PC-9 (cell line): ENCODE measurements at regions not wholly inside any gene's neighbourhood (a gene's known extent, or its start where the extent isn't known, plus 50 kb on each side); places are given as distances from the start of the nearest gene placed in this dataset.

ENCODE experiments used
- BruUV-seq: library from RNA; stranded (reverse); fragments of 400-500 nt; replicated peaks from 2 replicates; lab custom pipeline; 2021; lab: Mats Ljungman, UMichigan
- CTCF ChIA-PET: fragments of 300-600 bp; sonication (Branson Sonifier 250); formaldehyde crosslinking; loops from one replicate; lab custom pipeline; 2022; ENCODE audit warnings: antibody characterized with exemption; lab: Charles Lee
- POLR2A ChIA-PET: fragments of 300-600 bp; sonication (Branson Sonifier 250); formaldehyde crosslinking; loops from one replicate; lab custom pipeline; 2022; ENCODE audit warnings: antibody characterized with exemption; ENCODE audit not compliant: unreplicated experiment; lab: Charles Lee
- DNase-seq, 2 experiments: peaks; one replicate each; pipeline versions ENCODE4 v3.0.0 to v3.0.0-alpha.2; 2015 to 2022; ENCODE audit warnings: mixed read lengths in 1 of 2
- H2AFZ ChIP-seq: fragments of 200-600 bp; sonication (generic); 2 replicates; pipeline ENCODE4 v1.8.1; 2017; ENCODE audit warnings: antibody characterized with exemption
- H3F3A ChIP-seq: fragments of 200-600 bp; sonication (generic); 2 replicates; pipeline ENCODE4 v1.8.1; 2017; ENCODE audit warnings: antibody characterized with exemption, mild to moderate bottlenecking, low read depth; ENCODE audit not compliant: insufficient read depth
- H3K27ac ChIP-seq: fragments of 200-600 bp; sonication (generic); 2 replicates; pipeline ENCODE4 v1.6.1; 2016; ENCODE audit warnings: mixed run types
- H3K27me3 ChIP-seq: fragments of 200-600 bp; sonication (generic); 2 replicates; pipeline ENCODE4 v1.6.1; 2016; ENCODE audit warnings: low read depth, mixed run types; ENCODE audit not compliant: insufficient read depth
- H3K36me3 ChIP-seq: fragments of 200-600 bp; sonication (generic); 2 replicates; pipeline ENCODE4 v1.6.1; 2016; ENCODE audit warnings: low read depth, mixed run types
- H3K4me1 ChIP-seq: fragments of 200-600 bp; sonication (generic); replicated peaks from 2 replicates; pipeline ENCODE4 v1.6.1; 2016; ENCODE audit warnings: mixed run types; ENCODE audit not compliant: insufficient read depth
- H3K4me2 ChIP-seq: fragments of 200-600 bp; sonication (generic); 2 replicates; pipeline ENCODE4 v1.6.1; 2017; ENCODE audit warnings: mixed run types
- H3K4me3 ChIP-seq: fragments of 200-600 bp; sonication (generic); 2 replicates; pipeline ENCODE4 v1.6.1; 2016; ENCODE audit warnings: mixed run types
- H3K79me2 ChIP-seq: fragments of 200-600 bp; sonication (generic); 2 replicates; pipeline ENCODE4 v1.6.1; 2017; ENCODE audit warnings: low read depth, mixed run types
- H3K9me2 ChIP-seq: fragments of 200-600 bp; sonication (generic); 2 replicates; pipeline ENCODE4 v1.8.1; 2017; ENCODE audit warnings: mild to moderate bottlenecking; ENCODE audit not compliant: insufficient read depth
- H3K9me3 ChIP-seq: fragments of 200-600 bp; sonication (generic); 2 replicates; pipeline ENCODE4 v1.8.1; 2016; ENCODE audit warnings: low read depth; ENCODE audit not compliant: insufficient read depth
- H4K20me1 ChIP-seq: fragments of 200-600 bp; sonication (generic); 2 replicates; pipeline ENCODE4 v1.8.1; 2017; ENCODE audit not compliant: insufficient read depth
- CTCF ChIP-seq: fragments of 200-600 bp; sonication (generic); conservative IDR thresholded peaks from 2 replicates; pipeline ENCODE4 v1.6.1; 2017; ENCODE audit warnings: mixed run types, antibody characterized with exemption, mild to moderate bottlenecking, moderate library complexity
- EZH2 ChIP-seq: fragments of 200-600 bp; sonication (generic); IDR thresholded peaks from 2 replicates; pipeline ENCODE4 v1.8.0; 2017; ENCODE audit warnings: antibody characterized with exemption, low read depth
- intact Hi-C: fragments of 100-400 bp; cut with micrococcal nuclease; formaldehyde crosslinking; loops from one replicate; pipeline ENCODE4 v1.10.0; 2022; ENCODE audit not compliant: unreplicated experiment

GRCh38 chr17:33438139-33438538 is 145.0 kb upstream of the ASIC2 start:
- no peak for DNase-seq
- POLR2A ChIA-PET = no interaction called here

GRCh38 chr17:33438578-33438977 is 145.5 kb upstream of the ASIC2 start:
- peaks cover 13% of the 10 kb centered on the region; the same call in 1 of the 2 replicates for H3K27me3 ChIP-seq
- no peaks in the 10 kb centered on the region for H3K36me3 ChIP-seq
- H3K9me3 ChIP-seq = no peaks in the 10 kb centered on the region
- no peak for TF ChIP-seq CTCF
- no peak for TF ChIP-seq EZH2
- no peaks in the 10 kb centered on the region for H4K20me1 ChIP-seq
- no TSS peak for BruUV-seq
- no peaks in the 10 kb centered on the region for H3K9me2 ChIP-seq
- intact Hi-C loops = no loop called here
- H3K4me3 ChIP-seq = no peak overlapping the region
- no peak overlapping the region for H3K4me2 ChIP-seq
- DNase-seq = no peak
- no peak overlapping the region for H3K27ac ChIP-seq
- H3K4me1 ChIP-seq = no peaks in the 10 kb centered on the region
- H3K79me2 ChIP-seq = no peaks in the 10 kb centered on the region
- ChIA-PET POLR2A (no interaction called here), CTCF (no interaction called here)
- no peak overlapping the region for H2AFZ ChIP-seq
- no peaks in the 10 kb centered on the region for H3F3A ChIP-seq

More at GRCh38 chr17:33438139-33438538, 145.0 kb upstream of the ASIC2 start:
- no TSS peak for BruUV-seq
- no peaks in the 10 kb centered on the region for H3K36me3 ChIP-seq
- peaks cover 13% of the 10 kb centered on the region; the same call in 1 of the 2 replicates for H3K27me3 ChIP-seq
- no peaks in the 10 kb centered on the region for H3K79me2 ChIP-seq
- no peaks in the 10 kb centered on the region for H3F3A ChIP-seq
- H3K9me3 ChIP-seq = no peaks in the 10 kb centered on the region
- H3K4me2 ChIP-seq = no peak overlapping the region
- no peak for TF ChIP-seq CTCF
- TF ChIP-seq EZH2 = no peak
- no peaks in the 10 kb centered on the region for H3K4me1 ChIP-seq
- no peak overlapping the region for H2AFZ ChIP-seq
- H4K20me1 ChIP-seq = no peaks in the 10 kb centered on the region
- H3K9me2 ChIP-seq = no peaks in the 10 kb centered on the region
- no peak overlapping the region for H3K27ac ChIP-seq
- CTCF ChIA-PET = no interaction called here
- intact Hi-C loops = no loop called here
- H3K4me3 ChIP-seq = no peak overlapping the region

DNA sequence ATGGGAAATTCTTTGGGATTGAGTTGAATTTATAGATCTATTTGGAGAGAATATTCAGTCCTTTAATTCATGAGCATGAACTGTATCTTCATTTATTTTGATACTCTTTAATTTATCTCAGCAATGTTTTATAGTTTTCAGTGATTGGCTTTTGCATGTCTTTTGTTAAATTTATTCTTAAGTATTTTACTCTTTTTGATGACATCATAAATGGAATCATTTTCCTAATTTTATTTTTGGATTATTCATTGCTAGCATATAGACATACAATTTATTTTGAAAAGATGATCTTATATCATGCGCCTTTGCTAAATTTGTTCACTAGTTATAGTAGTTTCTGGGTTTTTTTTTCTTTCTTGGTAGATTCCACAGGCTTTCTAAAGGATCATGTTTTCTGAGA is 149.2 kb upstream of the ASIC2 start:
- no peaks in the 10 kb centered on the region for H3K79me2 ChIP-seq
- no peaks in the 10 kb centered on the region for H3K9me3 ChIP-seq
- BruUV-seq = no TSS peak
- intact Hi-C loops = no loop called here
- no peak overlapping the region for H3K4me2 ChIP-seq
- H3K27me3 ChIP-seq = peaks cover 25% of the 10 kb centered on the region
- no peaks in the 10 kb centered on the region for H3K9me2 ChIP-seq
- ChIA-PET POLR2A (no interaction called here), CTCF (no interaction called here)
- no peaks in the 10 kb centered on the region for H3F3A ChIP-seq
- no peak overlapping the region for H2AFZ ChIP-seq
- TF ChIP-seq EZH2 = no peak
- no peak for TF ChIP-seq CTCF
- no peaks in the 10 kb centered on the region for H4K20me1 ChIP-seq
- no peak for DNase-seq
- no peaks in the 10 kb centered on the region for H3K4me1 ChIP-seq
- H3K4me3 ChIP-seq = no peak overlapping the region
- no peak overlapping the region for H3K27ac ChIP-seq
- no peaks in the 10 kb centered on the region for H3K36me3 ChIP-seq
